Keratinocyte (primary cell): ENCODE measurements at regions not wholly inside any gene's neighbourhood (a gene's known extent, or its start where the extent isn't known, plus 50 kb on each side); places are given as distances from the start of the nearest gene placed in this dataset.

Experiments used
- DNase-seq: peaks from one replicate; pipeline ENCODE4 v3.0.0-alpha.2; 2011; ENCODE audit warnings: low read depth, missing footprints, low spot score
- FAIRE-seq: peaks from 2 replicates; lab custom pipeline; 2011; peaks lifted over from hg19 to GRCh38; lab: Jason Lieb, UNC
- H2AFZ ChIP-seq: 2 replicates; pipeline ENCODE4 v1.6.0; 2012; ENCODE audit warnings: low read length, control low read depth, inconsistent platforms; ENCODE audit not compliant: control insufficient read depth
- H3K27ac ChIP-seq: 2 replicates; pipeline ENCODE4 v1.5.1; 2011; ENCODE audit warnings: low read length; ENCODE audit not compliant: control insufficient read depth, insufficient read depth
- H3K27me3 ChIP-seq: 3 replicates; pipeline ENCODE4 v1.6.0; 2011; ENCODE audit warnings: low read length; ENCODE audit not compliant: control insufficient read depth, insufficient read depth; ENCODE audit errors: extremely low read depth
- H3K36me3 ChIP-seq, 2 experiments: 2 replicates in 1 of 2; 3 replicates in 1 of 2; pipeline ENCODE4 v1.5.1; 2011; ENCODE audit warnings: low read length in 2 of 2, mild to moderate bottlenecking in 1 of 2; ENCODE audit not compliant: control insufficient read depth in 2 of 2, insufficient read depth in 2 of 2; ENCODE audit errors: extremely low read depth in 1 of 2
- H3K4me1 ChIP-seq: 3 replicates; pipeline ENCODE4 v1.5.1; 2011; ENCODE audit warnings: low read length; ENCODE audit not compliant: control insufficient read depth, insufficient read depth; ENCODE audit errors: extremely low read depth
- H3K4me2 ChIP-seq: 3 replicates; pipeline ENCODE4 v1.6.0; 2011; ENCODE audit warnings: low read depth, low read length; ENCODE audit not compliant: control insufficient read depth, insufficient read depth; ENCODE audit errors: extremely low read depth
- H3K4me3 ChIP-seq, 3 experiments: fragments of 200-600 bp in 1 of 3; sonication (generic) in 1 of 3; 2 replicates in 2 of 3; 3 replicates in 1 of 3; pipeline ENCODE4 v1.5.1; 2011 to 2016; ENCODE audit warnings: low read length in 3 of 3, mild to moderate bottlenecking in 3 of 3, control low read depth in 2 of 3, inconsistent platforms in 1 of 3, low read depth in 1 of 3, mixed read lengths in 1 of 3, mixed run types in 1 of 3, moderate library complexity in 1 of 3; ENCODE audit not compliant: control insufficient read depth in 2 of 3, insufficient read depth in 2 of 3; ENCODE audit errors: extremely low read depth in 1 of 3
- H3K79me2 ChIP-seq: 2 replicates; pipeline ENCODE4 v1.6.0; 2012; ENCODE audit warnings: low read length; ENCODE audit not compliant: control insufficient read depth, insufficient read depth
- H3K9ac ChIP-seq: 3 replicates; pipeline ENCODE4 v1.6.0; 2011; ENCODE audit warnings: low read length; ENCODE audit not compliant: control insufficient read depth, insufficient read depth; ENCODE audit errors: extremely low read depth
- H3K9me1 ChIP-seq: 3 replicates; pipeline ENCODE4 v1.6.0; 2011; ENCODE audit warnings: low read length; ENCODE audit not compliant: control insufficient read depth, insufficient read depth; ENCODE audit errors: extremely low read depth
- H3K9me3 ChIP-seq: 2 replicates; pipeline ENCODE4 v1.5.1; 2012; ENCODE audit warnings: low read depth, low read length; ENCODE audit not compliant: control insufficient read depth
- H4K20me1 ChIP-seq: 3 replicates; pipeline ENCODE4 v1.6.0; 2011; ENCODE audit warnings: low read length; ENCODE audit not compliant: control insufficient read depth, insufficient read depth; ENCODE audit errors: extremely low read depth
- CTCF ChIP-seq, 3 experiments: IDR thresholded peaks in 1 of 3; conservative IDR thresholded peaks in 1 of 3; optimal IDR thresholded peaks in 1 of 3; 2 replicates in 2 of 3; 3 replicates in 1 of 3; pipeline versions ENCODE3 to v1.5.1; 2011; ENCODE audit warnings: low read length in 3 of 3, mild to moderate bottlenecking in 3 of 3, moderate library complexity in 2 of 3, control low read depth in 1 of 3, inconsistent platforms in 1 of 3; ENCODE audit not compliant: insufficient read depth in 2 of 3; ENCODE audit errors: extremely low read depth in 1 of 3
- EZH2 ChIP-seq: IDR thresholded peaks from one replicate; pipeline ENCODE4 v1.6.1; 2012; ENCODE audit warnings: inconsistent platforms, mild to moderate bottlenecking, low read length, moderate library complexity
- dilution Hi-C: fragments of 300-500 bp; cut with MboI; formaldehyde crosslinking; loops from one replicate; pipeline ENCODE4 v1.7.0; 2020; ENCODE audit warnings: low sequenced_read_pairs; ENCODE audit not compliant: extremely low pct_ligation_motif_present

GRCh38 chr6:27805347-27805746, 106.8 kb downstream of the OR2B2 start:
- no peak for TF ChIP-seq EZH2
- TF ChIP-seq CTCF (optimal IDR thresholded peaks at IDR 0.05 in 1 of 3, IDR thresholded peaks at IDR 0.05 in 1 of 3, conservative IDR thresholded peaks at IDR 0.05 in 1 of 3; ENCODE audit: extremely low read depth in 1 of 3, insufficient read depth in 2 of 3, low read length in 3 of 3) = no peak
- Histone ChIP-seq H3K36me3 (no peaks in the 10 kb centered on the region), H3K9me1 (no peaks in the 10 kb centered on the region), H3K27ac (no peak overlapping the region), H2AFZ (no peak overlapping the region), H3K4me1 (peaks cover 6% of the 10 kb centered on the region), H3K4me3 (no peak overlapping the region), H3K79me2 (no peaks in the 10 kb centered on the region), H3K27me3 (no peaks in the 10 kb centered on the region), H4K20me1 (no peaks in the 10 kb centered on the region), H3K9me3 (no peaks in the 10 kb centered on the region), H3K4me2 (no peak overlapping the region), H3K9ac (no peak overlapping the region)
- DNase-seq (no peak), FAIRE-seq (no peak)
- dilution Hi-C loops = no loop called here

- H2AFZ ChIP-seq = no peak overlapping the region
- no peak overlapping the region for H3K27ac ChIP-seq
- no peaks in the 10 kb centered on the region for H4K20me1 ChIP-seq
- no peak for TF ChIP-seq CTCF (optimal IDR thresholded peaks at IDR 0.05 in 1 of 3, IDR thresholded peaks at IDR 0.05 in 1 of 3, conservative IDR thresholded peaks at IDR 0.05 in 1 of 3; ENCODE audit: extremely low read depth in 1 of 3, insufficient read depth in 2 of 3, low read length in 3 of 3)
- TF ChIP-seq EZH2 = no peak
- no peaks in the 10 kb centered on the region for H3K36me3 ChIP-seq
- H3K4me1 ChIP-seq = peaks cover 6% of the 10 kb centered on the region
- no peaks in the 10 kb centered on the region for H3K79me2 ChIP-seq
- no peaks in the 10 kb centered on the region for H3K9me3 ChIP-seq
- H3K4me2 ChIP-seq = no peak overlapping the region
- no peak overlapping the region for H3K4me3 ChIP-seq
- DNase-seq (no peak), FAIRE-seq (no peak)
- no peaks in the 10 kb centered on the region for H3K27me3 ChIP-seq
- dilution Hi-C loops = no loop called here
- no peak overlapping the region for H3K9ac ChIP-seq
- no peaks in the 10 kb centered on the region for H3K9me1 ChIP-seq
These were observed 107.3 kb downstream of the OR2B2 start for GRCh38 chr6:27804851-27805250.
